ENCODE measurements at regions not wholly inside any gene's neighbourhood (a gene's known extent, or its start where the extent isn't known, plus 50 kb on each side); places are given as distances from the start of the nearest gene placed in this dataset.

DNA sequence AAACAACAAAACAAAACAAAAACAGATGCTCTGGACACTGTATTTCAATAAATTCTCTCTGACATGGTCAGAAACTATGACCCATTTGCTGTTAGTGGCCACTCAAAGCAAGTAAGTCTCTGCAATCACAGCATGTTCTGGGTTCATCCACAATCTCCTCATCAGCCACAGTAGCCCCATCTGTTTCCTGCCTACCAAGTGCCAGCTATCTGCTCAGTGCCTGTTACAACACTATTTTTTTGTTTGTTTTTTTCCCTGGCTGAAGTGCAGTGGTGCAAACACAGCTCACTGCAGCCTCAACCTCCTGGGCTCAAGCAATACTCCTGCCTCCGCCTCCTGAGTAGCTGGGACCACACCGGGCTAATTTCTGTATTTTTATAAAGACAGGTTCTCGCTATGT is 137.9 kb downstream of the SOX9 start:
- no peak for DNase-seq (ENCODE audit: low spot score)

DNA sequence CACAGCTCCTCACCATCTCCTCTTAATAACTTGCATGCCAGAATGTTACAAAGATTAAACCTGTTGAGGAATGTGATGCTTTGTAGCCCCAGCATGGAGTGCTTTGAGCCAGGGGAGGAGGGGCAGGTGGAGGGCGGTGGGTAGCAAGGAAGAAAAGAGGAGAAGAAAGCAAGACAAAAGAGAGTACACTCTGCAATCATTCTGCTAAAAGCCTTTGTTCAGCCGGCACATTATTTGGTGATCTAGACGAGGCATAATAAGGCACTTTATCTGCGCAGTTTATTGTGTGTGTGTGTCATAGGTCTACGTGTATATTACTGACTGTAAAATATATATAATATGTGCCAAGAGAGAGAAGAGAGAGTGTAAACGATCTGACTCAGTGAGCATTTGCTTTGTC is 139.1 kb downstream of the SOX9 start:
- no peak for DNase-seq (ENCODE audit: low spot score)

DNA sequence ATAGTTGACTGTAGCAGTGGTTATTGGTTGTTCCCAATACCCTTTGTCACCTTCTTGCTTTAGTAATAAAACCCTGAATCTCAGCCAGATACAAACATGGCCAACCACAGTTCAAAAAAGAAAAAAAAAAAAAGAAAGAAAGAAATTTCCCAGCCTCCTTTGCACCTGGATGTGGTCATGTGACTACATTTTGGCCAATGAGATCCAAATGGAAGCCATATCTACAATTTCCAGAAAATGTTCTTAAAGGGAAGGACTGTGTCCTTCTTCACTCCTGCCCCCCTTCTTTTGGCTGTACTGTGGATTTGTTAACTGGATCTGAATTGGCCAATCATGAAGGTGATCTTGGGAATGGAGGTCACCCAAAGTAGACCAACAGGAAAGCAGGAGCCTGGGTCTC is 141.9 kb downstream of the SOX9 start:
- DNase-seq (ENCODE audit: low spot score), result no peak

DNA sequence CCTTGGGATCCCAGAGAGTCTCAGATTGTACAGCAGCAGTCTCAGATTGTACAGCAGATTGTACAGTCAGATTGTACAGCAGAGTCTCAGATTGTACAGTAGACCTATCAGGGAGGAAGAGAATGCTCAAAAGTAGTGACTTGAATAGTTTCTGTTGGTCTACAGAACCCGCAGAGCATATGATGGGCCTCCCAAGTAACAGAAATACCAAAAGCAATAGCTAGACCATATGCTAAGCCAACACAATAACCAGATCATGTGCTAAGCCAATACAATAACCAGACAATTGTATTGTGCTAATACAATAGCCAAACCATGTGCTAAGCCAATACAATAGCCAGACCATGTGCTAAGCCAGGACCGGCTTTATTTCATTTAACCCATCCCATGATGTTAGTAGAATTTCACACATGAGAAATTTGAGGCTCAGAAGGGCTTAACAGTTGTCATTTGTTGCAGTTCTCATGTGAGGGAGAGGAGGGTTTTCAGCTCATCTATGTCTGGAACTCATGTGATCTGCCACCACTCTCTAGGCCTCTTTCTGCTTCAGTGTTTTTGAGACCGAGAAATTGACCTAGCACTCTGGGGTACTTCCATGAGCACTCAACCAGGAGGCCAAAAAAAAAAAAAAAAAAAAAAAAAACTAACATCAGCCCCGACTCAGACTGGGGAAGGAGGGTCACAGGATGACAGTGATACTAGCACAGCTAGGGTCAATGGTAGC is 144.0 kb downstream of the SOX9 start:
- no peak for DNase-seq (ENCODE audit: low spot score)

DNA sequence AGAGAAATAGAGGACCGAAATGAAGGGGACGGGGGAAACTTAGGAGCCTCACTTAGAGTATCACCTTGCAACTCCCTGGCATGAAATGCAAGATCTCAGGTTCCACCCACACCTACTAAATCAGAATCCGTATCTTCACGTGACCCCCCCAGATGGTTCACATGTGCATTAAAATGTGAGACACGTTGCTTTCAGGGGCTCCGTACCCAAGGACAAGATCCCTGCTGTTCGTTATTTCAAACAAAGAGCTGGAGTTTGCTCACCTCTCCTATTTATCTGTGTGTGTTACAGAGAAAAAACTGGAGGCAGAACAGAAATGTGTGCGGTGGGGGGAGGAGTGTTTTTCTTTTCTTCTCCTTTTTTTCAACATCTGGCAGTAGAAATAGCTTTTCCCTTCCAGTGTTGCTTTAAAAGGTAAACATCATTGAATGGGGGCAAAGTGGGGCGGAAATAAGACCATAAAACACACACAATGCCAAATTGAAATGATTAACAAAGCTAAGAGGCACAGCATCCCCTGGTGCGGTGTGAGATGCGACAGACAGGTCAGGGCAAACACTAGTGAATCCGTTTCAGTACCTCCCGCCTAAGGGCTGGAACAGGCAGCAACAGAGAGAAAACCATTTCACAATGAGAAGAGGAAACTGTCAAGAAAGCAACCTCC is 145.4 kb downstream of the SOX9 start:
- DNase-seq (ENCODE audit: low spot score), result no peak

DNA sequence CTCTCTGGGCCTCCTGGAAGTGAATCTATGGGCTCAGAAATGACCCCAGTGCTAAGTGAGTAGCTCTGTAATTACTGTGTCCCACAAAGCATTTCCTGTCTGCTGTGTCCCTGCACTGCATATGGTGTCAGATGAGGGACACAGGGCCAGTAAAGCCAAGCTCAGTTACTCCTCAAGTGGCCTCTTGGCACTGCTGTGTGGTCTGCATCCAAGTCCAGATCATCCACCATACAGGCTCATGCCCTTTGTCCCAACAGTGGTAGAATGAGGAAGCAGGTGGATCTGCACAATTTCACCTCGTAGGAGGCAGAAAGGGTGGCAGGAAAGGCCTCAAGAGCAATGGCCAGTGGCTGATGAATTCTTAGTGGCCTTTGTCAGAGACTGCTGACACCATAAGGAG is 146.8 kb downstream of the SOX9 start:
- no peak for DNase-seq (ENCODE audit: low spot score)

DNA sequence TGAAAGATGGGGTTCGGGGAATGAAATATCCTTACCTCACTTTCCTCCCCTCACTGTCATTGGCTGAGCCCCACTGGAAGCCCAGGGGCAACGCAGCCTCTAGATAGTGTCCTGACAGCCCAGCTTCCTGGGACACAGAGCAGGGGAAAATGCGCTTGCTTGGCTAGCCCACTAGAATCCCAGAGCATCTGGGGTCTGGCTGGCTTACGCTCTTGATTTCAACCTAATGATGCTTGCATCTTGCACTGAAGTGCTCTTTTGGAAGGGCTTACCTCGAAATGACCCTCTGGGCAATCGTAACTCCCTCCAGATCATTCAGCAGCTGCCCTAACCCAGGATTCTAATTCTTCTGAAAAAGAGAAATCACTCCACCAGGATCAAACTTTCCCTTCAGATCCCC is 147.6 kb downstream of the SOX9 start:
- DNase-seq (ENCODE audit: low spot score), result no peak

DNA sequence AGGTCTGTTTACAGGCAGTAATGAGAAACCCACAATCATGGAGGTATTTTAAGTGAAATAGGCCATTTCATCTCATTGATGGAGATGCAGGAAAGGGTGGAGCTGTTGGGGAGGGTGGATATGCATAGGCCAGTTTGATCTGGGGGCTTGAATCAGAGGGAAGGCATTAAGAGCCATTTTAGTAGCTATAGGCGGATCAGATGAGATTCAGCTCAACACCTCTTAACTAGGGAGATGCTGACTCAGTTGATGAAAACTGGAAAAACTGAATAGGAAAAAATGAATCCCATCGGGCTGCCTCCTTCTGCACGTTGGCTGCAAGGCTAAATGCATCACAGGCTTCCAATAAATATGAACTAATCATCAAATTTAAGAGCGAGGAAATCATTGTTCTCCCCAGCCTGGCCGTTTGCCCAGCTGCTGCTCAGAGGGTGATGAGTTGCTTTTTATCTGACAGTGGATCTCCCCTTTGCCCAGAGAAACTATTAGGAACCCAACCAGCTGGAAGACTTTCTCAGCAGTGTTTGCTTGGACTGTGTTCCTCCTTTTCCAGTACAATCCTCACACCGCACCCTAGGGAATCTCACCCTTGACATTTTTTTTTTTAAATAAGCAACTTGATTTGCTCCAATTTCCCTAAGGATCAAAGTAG is 149.6 kb downstream of the SOX9 start:
- DNase-seq (ENCODE audit: low spot score), result peak; percentile 35

DNA sequence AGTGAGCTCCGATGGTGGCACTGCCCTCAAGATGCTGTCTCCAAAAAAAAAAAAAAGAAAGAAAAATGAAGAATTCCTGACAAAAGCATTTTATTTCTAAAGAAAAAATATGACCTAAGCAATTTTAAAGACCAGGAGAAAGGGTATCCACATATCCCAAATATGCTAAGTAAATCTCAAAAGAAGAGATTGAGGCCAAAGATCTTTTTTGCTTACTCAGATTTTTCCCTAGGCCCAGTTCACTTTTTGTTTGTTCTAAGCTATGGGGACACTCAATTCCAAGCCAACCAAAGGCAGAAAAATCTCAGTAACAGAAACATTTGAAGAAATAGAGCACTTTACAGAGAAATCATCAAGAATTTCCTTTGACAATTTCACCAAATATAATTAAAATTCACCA is 150.8 kb downstream of the SOX9 start:
- no peak for DNase-seq (ENCODE audit: low spot score)

DNA sequence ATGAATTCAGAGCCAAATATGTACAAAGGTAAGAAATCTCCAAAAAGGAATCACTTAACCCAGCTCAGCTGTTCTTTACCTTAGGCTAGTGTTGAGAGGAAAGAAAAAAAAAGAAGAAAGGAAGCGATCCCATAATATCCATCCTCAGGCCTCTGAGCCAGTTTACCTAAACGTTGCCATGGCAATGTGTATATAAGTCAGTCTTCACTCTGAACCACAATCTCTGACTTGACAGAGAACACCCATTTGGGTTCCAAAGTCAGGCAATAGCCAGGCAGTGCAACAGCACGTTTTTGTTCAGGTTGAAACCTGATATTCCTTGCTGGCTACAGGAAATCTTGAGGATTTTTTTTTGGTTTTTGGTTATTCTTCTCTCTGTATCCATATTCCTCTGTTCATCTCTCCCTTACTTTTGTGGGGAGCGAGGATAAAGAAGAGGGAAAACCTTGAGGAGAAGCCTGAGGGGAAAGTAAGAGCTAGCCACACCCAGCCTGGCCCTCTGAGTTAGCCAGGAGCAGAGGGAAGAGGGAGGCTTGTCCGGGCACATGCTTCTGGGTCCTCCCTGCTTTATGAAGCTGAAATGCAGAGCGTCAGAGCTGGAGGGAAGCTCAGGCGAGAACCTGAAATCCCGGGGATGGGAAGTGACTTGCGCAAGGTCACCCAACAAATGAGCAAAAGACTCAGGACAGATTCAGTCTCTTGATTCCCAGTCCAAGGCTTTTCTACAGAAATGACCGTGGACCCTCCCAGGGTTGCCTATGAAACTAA is 152.7 kb downstream of the SOX9 start:
- DNase-seq (ENCODE audit: low spot score), result no peak

DNA sequence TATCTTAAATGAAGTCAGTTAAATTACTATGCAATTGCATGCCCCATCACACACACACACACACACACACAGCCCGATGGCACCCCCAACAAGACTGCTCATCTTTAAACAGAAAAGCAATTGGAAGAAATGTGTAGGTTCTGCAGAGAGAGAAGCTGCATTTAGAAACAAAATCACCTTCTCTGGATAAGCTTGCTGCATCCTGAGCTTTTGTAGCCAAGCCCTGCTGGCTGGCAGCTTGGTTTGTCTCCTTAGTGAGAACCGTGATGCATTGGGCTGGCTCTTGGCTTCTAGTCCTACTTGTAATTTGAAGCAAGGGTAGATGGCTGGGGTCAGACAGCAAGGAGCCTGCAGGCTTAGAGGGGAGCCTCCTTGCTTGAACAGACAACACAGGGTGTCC is 153.8 kb downstream of the SOX9 start:
- DNase-seq (ENCODE audit: low spot score), result no peak

DNA sequence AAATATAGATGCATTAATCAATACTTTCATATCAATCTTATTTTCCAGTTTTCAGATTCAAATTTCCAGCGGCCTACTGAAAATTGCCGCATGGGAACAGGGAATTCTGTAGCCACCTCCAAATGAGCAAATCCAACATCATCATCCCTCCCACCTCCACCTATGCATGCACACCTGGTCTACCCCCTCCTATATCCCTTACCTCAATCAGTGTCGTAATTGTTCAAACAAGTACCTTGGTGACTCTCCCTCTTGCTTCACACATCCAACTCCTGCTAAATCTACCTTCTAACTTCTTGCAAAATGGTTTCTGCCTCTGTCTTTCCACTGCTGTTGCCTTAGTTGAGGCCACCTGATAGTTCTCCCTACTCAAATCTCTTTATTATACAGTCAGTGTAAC is 160.1 kb downstream of the SOX9 start:
- no peak for DNase-seq (ENCODE audit: low spot score)

DNA sequence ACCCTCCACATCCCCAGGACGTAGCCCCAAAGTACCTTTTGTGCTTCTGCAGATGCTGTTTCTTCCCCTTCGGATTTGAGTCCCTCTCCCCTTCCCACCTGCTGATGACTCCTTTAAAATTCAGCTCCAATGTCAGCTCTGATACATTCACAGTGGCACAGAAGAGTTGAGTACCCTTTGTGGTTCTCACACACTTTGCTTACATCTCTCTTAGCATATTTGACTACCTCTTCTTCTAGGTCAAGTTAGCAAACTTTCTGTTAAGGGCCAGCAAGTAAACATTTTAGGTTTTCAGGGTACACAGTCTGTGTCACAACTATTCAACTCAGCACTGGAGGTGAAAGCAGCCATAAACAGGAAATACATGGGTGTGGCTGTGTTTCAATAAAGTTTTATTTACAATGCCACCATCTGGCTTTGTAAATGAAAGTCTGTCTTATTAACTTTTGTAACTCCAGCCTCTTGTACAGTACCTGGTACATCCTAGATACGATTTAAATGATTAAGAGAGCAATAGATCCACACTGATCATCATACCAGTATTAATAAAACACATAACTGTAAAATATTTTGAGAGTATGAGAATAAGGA is 161.7 kb downstream of the SOX9 start:
- no peak for DNase-seq (ENCODE audit: low spot score)

DNA sequence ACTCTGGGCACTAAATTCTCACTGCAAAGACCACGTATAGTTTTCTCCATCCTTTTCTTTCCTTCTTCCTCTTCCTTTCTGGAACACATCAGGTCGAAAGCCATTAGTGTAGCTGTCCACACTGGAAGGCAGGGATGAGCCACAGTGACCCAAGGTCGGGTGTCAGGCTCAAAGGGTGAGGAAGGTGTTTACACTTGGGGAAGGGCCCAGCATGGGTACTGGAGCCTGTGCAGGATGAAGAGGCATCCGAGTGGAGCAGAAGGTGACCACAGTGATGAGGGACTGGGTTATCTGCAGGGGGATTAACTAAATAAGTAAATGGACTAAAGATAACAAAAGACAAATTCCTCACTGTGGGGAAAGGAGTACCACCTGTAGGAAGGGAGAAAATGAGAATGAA is 164.0 kb downstream of the SOX9 start:
- DNase-seq (ENCODE audit: low spot score), result no peak

DNA sequence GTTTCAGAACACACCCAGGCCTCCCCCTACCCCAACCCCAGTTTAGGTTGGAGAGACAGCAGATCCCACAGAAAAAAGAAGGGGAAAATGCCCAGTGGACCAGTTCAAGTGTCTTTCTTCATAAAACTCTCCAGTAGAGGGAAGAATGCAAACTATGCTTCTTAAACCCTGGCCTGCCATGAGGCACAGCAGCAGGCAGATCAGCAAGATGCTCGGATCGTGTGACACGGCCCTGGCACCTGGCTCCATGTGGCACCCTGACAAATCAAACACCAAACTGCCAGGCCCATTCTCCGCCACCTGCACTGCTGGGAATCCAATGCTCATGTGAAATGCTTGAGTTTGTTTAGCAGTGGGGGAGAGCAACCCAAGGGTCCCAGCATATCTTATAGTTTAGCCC is 166.8 kb downstream of the SOX9 start:
- DNase-seq (ENCODE audit: low spot score), result no peak

DNA sequence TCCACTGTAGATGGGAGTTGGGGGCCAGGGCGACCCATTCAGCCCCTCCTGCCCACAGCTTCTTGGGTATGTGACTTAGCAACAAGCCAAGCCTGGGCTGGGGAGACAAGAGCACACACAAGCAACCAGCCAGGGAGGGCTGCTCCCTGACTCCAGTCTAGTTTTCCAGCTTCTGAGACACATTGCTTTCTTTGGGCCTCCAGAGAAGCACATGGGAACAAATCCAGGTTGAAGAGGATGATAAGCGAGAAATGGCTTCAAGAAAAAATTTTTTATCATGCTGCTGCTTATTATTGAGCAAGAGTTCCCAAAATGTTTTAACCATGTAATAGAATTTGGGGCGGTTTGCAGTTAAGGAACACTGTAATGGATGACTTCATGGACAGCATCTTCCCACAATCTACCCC is 173.7 kb downstream of the SOX9 start:
- no peak for DNase-seq (ENCODE audit: low spot score)

DNA sequence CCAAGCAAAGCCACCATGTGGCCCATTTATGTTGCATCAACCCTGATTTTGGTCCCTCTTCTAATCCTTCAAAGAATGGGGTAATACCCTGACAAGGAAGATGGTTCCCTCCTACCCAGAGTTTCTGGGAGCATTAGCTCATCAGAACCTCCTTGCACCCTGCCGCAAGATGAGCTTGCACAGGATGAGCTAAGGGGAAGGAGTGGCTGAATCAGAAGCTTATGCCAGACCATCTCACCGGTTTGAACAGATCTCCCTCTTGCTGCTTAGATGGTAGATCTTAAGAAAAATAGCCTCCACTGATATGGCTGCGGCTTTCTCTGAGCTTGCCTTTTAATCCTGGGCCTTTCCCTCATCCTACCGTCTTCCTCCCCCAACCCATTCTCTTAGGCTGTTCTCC is 175.1 kb downstream of the SOX9 start:
- DNase-seq (ENCODE audit: low spot score), result no peak

DNA sequence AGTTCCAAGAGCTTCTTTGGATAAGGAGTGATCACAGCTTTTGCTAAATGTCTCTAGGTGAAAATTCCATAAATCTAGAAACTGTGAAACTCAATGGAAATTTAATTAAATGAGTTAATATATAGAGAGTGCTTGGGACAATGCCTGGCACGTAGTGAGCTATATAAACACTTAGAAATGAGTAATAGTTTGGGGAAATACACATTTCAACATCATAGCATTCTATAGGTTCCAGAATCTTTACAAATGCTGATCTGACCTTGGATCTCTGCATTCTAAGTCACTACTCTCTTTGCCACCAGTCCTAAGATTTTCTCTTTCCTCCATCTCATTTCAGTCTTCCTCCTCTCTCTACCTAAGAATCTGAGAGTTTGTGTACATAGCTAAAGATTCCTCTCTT is 175.6 kb downstream of the SOX9 start:
- no peak for DNase-seq (ENCODE audit: low spot score)

DNA sequence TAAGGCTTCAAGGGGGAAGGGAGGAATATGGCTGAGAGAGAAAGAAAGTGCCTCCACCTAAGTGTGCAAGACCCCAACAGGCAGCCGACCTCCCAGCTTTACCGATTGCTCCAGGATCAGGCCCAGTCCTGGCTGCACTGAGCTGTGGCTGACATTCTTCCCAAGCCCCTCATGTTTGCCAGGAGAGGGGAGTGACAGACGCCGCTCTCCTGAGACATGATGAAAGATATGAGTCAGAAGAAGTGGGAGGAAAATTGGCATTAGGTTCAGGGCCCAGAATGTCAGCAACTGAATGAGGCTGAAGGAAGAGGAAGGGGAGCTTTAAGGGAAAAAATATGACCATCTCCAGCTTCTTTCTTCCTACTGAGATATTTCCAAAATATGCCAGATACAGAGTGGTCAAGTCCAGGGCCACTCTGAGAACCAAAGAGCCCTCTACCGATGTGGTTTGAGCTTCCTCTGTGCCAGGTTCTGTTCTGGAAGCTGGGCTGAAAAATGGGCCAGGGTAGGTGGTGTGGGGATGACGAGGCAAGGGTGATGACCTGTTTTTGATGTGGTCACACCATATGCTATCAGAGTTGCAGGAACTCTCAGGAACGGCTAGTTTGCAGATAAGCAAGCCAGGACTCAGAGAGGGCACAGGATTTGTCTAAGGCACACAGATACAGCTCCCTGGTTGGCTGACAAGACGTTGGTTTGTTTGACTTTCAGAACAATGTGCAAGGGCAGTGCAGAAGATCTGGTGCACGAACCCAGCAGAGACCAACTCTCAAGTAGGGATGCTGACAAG is 176.7 kb downstream of the SOX9 start:
- DNase-seq (ENCODE audit: low spot score), result peak; percentile 21

DNA sequence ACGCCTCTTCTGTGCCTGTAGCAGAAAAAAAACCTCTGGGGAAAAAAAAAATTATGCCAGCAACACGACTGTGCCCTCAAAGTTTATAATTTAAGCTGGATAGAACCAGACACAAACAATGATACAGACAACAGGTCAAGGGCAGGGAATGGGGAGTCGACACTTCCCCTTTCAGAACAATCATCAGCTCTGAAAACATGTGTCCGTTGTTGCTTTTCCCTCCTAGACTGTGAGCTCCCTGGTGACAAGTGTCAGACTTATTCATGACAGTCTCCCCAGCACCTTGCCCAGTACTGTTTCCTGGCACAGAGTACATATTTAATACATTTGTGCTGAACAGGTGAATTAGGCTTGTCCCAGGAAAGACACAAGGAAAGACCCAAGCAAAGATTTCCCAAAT is 178.3 kb downstream of the SOX9 start:
- no peak for DNase-seq (ENCODE audit: low spot score)

DNA sequence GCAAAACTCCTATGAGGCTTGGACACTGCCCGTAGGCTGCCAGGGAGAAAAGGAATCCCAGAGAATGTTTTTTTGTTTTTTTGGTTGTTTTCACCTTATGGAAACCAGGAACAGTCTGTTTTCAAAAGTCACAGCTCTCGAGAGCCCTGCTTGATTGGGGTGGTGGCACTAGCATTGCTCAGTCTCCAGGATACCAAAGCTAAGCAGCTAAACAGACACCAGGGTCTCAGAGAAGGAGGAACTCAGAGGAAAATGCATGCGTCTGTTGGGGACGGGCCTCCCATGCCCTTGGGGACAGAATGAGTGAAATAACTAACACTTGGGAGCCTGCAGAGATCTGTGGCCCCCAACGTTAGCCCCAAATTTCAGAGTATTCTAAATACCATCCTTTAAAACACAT is 178.8 kb downstream of the SOX9 start:
- no peak for DNase-seq (ENCODE audit: low spot score)

Data from A172 (cell line).